ENCODE measurements at regions not wholly inside any gene's neighbourhood (a gene's known extent, or its start where the extent isn't known, plus 50 kb on each side); places are given as distances from the start of the nearest gene placed in this dataset.

- no peak overlapping the region for H3K9ac ChIP-seq (ENCODE audit: low read length)
- no peak overlapping the region for H2AFZ ChIP-seq (ENCODE audit: low read depth, low read length, poor library complexity, severe bottlenecking)
- no peaks in the 10 kb centered on the region for H3K9me2 ChIP-seq (ENCODE audit: insufficient read depth)
- H3K36me3 ChIP-seq (ENCODE audit: control insufficient read depth in 1 of 2, insufficient read depth in 2 of 2, low read length in 2 of 2): no peaks in the 10 kb centered on the region
- ChIA-PET RAD21 (ENCODE audit: low non-redundant PET in 1 of 2, low total read pairs in 2 of 2, uncharacterized antibody in 2 of 2, unreplicated experiment in 2 of 2) (no interaction called here), POLR2A (no interaction called here), CTCF (no interaction called here)
- no peak overlapping the region for H3K4me3 ChIP-seq (replicated peaks in 1 of 2; ENCODE audit: low read depth in 1 of 2, low read length in 2 of 2)
- H3K9me3 ChIP-seq (ENCODE audit: control insufficient read depth in 1 of 2, insufficient read depth in 1 of 2, low read depth in 1 of 2, low read length in 2 of 2): peaks cover 3 to 8% of the 10 kb centered on the region in 2 experiments; a peak in 1 of 4 replicates
- no peak for DNase-seq (ENCODE audit: low read depth, low spot score)
- H4K20me1 ChIP-seq (ENCODE audit: insufficient read depth): no peaks in the 10 kb centered on the region
- H3K27me3 ChIP-seq (ENCODE audit: insufficient read depth, low read length): no peaks in the 10 kb centered on the region
- H3K4me1 ChIP-seq (ENCODE audit: control insufficient read depth in 1 of 2, insufficient read depth in 2 of 2, low read length in 2 of 2): no peaks in the 10 kb centered on the region
- ATAC-seq: no peak
- intact Hi-C loops (cut with micrococcal nuclease): no loop called here
- no peak for TF ChIP-seq CBX3 (IDR thresholded peaks at IDR 0.05; ENCODE audit: low read depth)
- TF ChIP-seq EZH2 (IDR thresholded peaks at IDR 0.05): no peak
- no peak for TF ChIP-seq ZNF274 (IDR thresholded peaks at IDR 0.05; ENCODE audit: low read depth, low read length)
- TF ChIP-seq SRF (IDR thresholded peaks at IDR 0.05; ENCODE audit: low read depth): no peak
- no peak for TF ChIP-seq SP1 (IDR thresholded peaks at IDR 0.05; ENCODE audit: low read depth)
- TF ChIP-seq, protein P1, sequence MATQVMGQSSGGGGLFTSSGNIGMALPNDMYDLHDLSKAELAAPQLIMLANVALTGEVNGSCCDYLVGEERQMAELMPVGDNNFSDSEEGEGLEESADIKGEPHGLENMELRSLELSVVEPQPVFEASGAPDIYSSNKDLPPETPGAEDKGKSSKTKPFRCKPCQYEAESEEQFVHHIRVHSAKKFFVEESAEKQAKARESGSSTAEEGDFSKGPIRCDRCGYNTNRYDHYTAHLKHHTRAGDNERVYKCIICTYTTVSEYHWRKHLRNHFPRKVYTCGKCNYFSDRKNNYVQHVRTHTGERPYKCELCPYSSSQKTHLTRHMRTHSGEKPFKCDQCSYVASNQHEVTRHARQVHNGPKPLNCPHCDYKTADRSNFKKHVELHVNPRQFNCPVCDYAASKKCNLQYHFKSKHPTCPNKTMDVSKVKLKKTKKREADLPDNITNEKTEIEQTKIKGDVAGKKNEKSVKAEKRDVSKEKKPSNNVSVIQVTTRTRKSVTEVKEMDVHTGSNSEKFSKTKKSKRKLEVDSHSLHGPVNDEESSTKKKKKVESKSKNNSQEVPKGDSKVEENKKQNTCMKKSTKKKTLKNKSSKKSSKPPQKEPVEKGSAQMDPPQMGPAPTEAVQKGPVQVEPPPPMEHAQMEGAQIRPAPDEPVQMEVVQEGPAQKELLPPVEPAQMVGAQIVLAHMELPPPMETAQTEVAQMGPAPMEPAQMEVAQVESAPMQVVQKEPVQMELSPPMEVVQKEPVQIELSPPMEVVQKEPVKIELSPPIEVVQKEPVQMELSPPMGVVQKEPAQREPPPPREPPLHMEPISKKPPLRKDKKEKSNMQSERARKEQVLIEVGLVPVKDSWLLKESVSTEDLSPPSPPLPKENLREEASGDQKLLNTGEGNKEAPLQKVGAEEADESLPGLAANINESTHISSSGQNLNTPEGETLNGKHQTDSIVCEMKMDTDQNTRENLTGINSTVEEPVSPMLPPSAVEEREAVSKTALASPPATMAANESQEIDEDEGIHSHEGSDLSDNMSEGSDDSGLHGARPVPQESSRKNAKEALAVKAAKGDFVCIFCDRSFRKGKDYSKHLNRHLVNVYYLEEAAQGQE (IDR thresholded peaks at IDR 0.05; ENCODE audit: low read depth): no peak
- no peak for TF ChIP-seq POLR2A (IDR thresholded peaks at IDR 0.05; ENCODE audit: borderline replicate concordance, extremely low read depth, insufficient read depth, insufficient read length)
- TF ChIP-seq, protein P2, sequence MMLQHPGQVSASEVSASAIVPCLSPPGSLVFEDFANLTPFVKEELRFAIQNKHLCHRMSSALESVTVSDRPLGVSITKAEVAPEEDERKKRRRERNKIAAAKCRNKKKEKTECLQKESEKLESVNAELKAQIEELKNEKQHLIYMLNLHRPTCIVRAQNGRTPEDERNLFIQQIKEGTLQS (IDR thresholded peaks at IDR 0.05): no peak
- TF ChIP-seq ZFX (IDR thresholded peaks at IDR 0.05): no peak
- TF ChIP-seq, protein P3, sequence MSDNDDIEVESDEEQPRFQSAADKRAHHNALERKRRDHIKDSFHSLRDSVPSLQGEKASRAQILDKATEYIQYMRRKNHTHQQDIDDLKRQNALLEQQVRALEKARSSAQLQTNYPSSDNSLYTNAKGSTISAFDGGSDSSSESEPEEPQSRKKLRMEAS (IDR thresholded peaks at IDR 0.05): no peak
- no peak for TF ChIP-seq EZH2phosphoT487 (IDR thresholded peaks at IDR 0.05; ENCODE audit: borderline replicate concordance)
- TF ChIP-seq CTCF (IDR thresholded peaks at IDR 0.05 in 2 of 3, conservative IDR thresholded peaks at IDR 0.05 in 1 of 3; ENCODE audit: borderline replicate concordance in 1 of 3, insufficient read depth in 1 of 3, low read depth in 2 of 3, low read length in 2 of 3): no peak
- no peak for TF ChIP-seq SIN3A (IDR thresholded peaks at IDR 0.05; ENCODE audit: low read depth)
- TF ChIP-seq YY1 (IDR thresholded peaks at IDR 0.05; ENCODE audit: extremely low read depth, insufficient replicate concordance, low read depth, low read length): no peak
- no peak for TF ChIP-seq ELF1 (IDR thresholded peaks at IDR 0.05; ENCODE audit: borderline replicate concordance, low read depth)
- no TSS peak for BruUV-seq (replicated peaks)
- no peaks in the 10 kb centered on the region for H3K79me2 ChIP-seq (ENCODE audit: insufficient read depth, low read length)
- H3K4me2 ChIP-seq (ENCODE audit: low read length): no peak overlapping the region
- no peak overlapping the region for H3K27ac ChIP-seq (ENCODE audit: low read depth, low read length)
These were observed 112.8 kb upstream of the BMP2 start for GRCh38 chr20:6654513-6655252.

Data from HCT116 (cell line).